HG03378 (cell line): ENCODE measurements at regions not wholly inside any gene's neighbourhood (a gene's known extent, or its start where the extent isn't known, plus 50 kb on each side); places are given as distances from the start of the nearest gene placed in this dataset.
"Not testable (repeated sequence)": the region's sequence is repeated elsewhere in the genome, so short reads cannot be mapped to it uniquely, and the experiment has no call there.

Experiments
- ATAC-seq: cut with Tn5 transposase; IDR thresholded peaks from one replicate; pipeline ENCODE4 v1.9.1; 2021; ENCODE audit warnings: mild to moderate bottlenecking, moderate library complexity; ENCODE audit not compliant: unreplicated experiment

DNA sequence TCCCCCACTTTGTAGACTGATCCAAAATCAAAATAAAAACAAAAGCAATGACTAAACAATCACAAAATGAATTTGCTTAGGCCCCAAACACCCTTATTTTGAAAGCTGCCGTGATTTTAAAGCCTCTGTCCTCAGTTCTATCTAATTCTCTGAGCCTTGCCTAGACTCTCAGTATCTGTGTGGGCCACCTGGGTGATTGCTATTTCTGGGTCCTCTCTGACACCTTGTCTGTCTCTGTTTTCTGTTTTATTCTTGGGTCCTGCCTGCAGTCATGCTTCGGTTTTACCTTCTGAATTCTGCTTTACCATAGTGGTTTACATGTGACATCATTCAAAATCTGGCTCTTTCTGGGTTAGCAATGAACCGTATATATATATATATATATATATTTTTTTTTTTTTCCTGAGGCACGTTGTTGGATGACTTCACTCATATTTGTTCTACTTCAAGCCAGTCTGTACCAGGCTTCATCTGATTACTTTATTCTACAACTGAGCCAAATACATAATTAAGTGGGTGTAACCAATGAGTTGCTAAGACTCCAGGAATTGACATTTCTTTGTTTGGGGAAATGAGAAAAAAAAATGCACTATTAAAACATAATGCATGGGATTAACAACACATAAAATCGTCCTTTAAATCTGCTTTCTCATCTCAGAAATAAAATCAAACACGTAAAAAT is 710.7 kb upstream of the SLIT2 start:
- no peak for ATAC-seq

GRCh38 chr4:19539201-19539600 is 712.5 kb upstream of the SLIT2 start:
- no peak for ATAC-seq

- ATAC-seq, result no peak
These were observed 717.5 kb upstream of the SLIT2 start for GRCh38 chr4:19534159-19534558.

GRCh38 chr4:19531906-19532848 is 719.5 kb upstream of the SLIT2 start:
- no peak for ATAC-seq

DNA sequence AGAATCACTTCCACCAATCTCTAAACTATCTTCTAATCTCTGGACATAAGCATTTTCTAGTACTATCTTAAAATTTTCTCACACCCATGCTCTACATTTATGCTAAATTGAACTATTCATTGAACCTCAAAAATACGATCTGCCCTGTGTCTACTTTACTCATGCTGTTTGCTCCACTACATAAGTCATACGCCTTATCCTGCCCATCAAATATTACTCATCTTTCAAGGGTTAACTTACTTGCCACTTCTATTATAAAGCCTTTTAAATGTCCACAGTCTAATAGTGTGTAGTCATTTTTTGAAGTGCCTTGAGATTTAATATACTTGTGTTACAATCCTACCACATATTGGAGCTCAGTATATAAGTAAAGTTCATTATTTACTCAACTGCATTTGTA is 727.7 kb upstream of the SLIT2 start:
- no peak for ATAC-seq

- ATAC-seq, result no peak
These were observed 728.7 kb upstream of the SLIT2 start for GRCh38 chr4:19522966-19523365.

DNA sequence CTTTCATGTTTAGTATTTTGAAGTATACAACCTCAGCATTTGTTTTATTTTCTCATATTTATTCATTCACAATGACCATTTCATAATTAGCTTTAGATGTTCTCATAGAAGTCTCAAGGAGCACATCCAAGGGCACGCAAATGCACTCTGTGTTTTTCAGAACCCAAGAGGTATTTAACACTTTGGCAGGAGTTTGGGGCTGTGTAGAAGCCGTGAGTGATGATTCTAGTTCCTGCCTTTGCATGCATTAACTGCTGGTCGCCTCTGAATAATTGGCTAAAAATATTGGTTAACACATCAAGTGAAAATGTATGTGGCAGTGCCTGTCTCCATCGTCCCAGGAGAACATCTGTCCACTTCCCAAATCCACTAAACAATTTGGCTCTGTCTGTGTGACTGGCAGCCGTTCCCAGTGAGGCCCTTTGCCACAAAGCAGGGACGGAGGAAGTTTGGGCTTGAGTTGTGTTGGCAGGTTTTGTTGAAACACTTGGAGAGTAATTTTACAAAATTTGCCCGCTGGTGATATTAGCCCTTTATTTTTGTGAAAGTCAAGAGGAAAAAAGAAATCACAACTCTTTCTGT is 730.7 kb upstream of the SLIT2 start:
- no peak for ATAC-seq

DNA sequence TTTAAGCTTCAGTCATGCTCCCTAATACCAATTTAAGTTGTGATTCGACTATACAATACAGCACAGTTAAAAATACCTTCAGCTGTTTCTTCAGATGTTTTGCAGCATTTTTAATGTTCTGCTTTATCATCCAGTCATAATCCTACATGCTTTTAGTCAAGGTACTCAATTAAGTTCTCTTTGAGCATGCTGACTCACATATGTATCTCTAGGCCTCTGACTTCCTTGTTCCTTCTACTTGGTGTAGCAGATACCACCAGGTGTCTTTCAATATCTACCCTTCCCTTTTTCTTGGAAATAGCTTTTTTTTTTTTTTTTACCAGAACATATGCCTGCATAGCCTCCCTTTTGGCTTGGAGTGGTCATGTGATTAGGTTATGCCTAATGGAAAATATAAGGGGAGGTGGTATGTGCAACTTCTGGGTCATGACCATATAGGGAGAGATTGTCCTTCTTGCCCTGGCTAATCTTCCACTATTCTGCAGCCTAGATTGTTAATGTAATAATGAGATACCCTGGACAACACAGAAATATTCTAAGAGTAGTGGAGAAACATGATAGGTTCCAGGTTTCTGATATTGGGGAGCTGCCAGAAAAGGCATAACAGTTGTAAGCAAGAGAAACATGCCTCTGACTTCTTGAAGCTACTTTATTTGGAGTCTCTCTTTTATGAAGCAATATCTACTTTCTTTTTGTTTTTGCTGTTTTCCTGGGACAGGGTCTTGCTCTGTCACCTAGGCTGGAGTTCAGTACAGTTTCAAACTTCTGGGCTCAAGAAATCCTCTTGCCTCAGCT is 737.2 kb upstream of the SLIT2 start:
- no peak for ATAC-seq

- no peak for ATAC-seq
These were observed 739.6 kb upstream of the SLIT2 start for GRCh38 chr4:19512086-19512485.

DNA sequence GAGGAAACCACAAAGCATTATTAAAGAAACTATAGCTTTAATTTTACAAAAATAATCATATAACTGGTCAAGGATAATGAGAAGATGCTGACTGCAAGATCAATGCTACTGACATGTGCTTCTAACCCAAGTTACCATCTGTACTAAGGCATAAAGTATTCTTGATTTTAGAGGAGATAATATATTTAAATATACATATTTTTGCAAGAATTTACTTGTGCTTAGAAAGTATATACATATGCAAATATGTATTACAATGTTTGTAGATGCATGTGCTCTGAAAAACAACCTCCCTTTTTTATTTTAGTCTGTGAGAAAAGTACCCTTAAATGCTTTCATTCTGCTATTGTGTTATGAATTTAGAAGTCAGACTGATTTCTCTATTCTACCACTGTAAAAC is 740.7 kb upstream of the SLIT2 start:
- ATAC-seq, result no peak

GRCh38 chr4:19508442-19508841 is 743.3 kb upstream of the SLIT2 start:
- ATAC-seq, result no peak

GRCh38 chr4:19497705-19498104 is 754.0 kb upstream of the SLIT2 start:
- no peak for ATAC-seq

- ATAC-seq, result no peak
These were observed 754.9 kb upstream of the SLIT2 start for GRCh38 chr4:19496756-19497155.

DNA sequence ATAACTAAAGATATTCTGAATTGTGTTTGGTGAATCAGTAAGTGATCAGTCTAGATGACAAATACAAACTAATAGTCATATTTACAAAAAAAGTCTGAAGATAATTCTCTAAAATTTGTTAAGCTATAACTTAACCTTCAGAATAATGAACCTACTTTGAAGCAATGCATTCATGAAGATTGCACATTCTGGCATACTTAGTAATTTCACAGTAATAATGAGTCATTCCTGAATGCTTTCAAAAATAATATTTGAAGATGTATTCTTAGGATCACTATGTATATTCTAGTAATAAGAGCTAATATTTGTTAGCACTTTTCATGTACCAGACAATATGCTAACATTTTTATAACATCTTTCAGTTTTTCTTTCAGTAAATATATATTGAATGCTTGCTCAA is 756.7 kb upstream of the SLIT2 start:
- no peak for ATAC-seq

DNA sequence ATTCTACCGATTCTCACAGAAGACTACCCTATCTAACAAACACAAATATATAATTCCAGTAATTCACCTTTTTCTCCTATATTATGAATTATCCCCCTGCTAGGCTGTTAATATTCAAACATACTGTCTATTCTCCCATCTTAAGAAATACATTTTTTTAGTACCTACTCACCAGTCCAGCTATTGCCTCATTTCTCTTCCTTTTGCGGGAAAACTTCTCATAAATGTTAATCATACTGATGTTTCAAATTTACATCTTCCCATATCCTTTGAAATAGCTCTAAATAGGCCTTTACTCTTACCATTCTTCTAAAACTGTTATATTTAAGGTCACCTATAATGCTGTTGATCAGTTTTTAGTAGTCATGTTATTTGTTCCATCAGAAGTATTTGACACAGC is 759.1 kb upstream of the SLIT2 start:
- no peak for ATAC-seq

DNA sequence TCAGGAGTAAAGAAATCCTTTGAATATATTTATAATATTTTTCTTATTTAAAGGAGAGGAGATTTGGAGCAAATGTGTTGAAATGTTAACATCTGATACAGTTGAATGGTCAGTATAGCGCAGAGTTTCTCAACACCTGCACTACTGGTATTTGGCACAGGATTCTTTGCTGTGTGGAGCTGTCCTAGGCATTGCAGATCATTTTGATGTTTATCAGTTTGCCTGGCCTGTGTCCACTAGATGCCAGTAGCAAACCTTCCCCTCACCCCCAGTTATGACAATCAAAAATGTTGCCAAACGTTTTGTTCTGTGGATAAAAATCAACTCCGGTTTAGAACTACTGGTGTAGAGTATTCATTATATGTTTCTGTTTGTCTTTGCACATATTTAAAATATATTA is 765.3 kb upstream of the SLIT2 start:
- no peak for ATAC-seq

GRCh38 chr4:19478791-19479190 is 772.9 kb upstream of the SLIT2 start:
- ATAC-seq, result no peak

- no peak for ATAC-seq
These were observed 778.1 kb upstream of the SLIT2 start for GRCh38 chr4:19473569-19473968.

DNA sequence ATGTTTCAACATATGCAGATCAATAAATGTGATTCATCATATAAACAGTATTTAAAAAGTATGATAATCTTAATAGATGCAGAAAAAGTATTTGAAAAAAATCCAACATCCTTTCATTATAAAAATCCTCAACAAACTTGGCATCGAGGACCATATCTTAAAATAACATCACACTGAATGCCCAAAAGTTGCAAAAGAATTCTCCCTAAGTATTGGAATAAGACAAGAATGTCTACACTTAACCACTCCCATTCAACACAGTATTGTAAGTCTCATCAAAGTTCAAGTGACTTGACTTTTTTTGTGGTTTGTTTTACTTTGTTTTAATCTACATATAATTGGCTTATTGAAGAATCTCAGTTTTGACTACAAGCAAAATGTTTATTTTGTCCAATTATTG is 779.0 kb upstream of the SLIT2 start:
- ATAC-seq, result no peak

- not testable (repeated sequence) for ATAC-seq
These were observed 781.7 kb upstream of the SLIT2 start for GRCh38 chr4:19470001-19470400.

DNA sequence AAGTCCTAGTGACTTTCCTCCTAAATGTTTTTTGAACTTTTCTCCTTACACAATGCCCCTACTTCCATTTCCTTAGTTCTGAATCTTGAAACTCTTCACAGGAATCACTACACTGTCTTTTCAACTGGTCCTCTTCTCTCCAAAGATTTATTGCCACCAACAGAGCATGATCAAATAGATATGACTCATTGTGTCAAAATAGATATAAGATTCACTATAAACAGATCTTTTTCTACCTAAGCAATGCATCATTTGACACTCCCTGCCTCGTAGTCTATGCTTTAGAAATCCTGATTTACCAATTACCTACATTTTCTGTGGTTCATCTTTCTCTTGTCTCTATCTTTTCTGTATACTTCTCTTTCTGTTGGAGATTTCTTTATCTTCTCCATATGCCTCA is 789.6 kb upstream of the SLIT2 start:
- no peak for ATAC-seq
